H9 (cell line): ENCODE measurements at regions not wholly inside any gene's neighbourhood (a gene's known extent, or its start where the extent isn't known, plus 50 kb on each side); places are given as distances from the start of the nearest gene placed in this dataset.

ENCODE experiments used
- DNase-seq: peaks from one replicate; pipeline ENCODE4 v3.0.0-alpha.2; 2017
- H2AFZ ChIP-seq: one replicate; pipeline ENCODE4 v1.6.1; 2013; ENCODE audit warnings: mild to moderate bottlenecking, low read length, control low read depth, moderate library complexity
- H2AK5ac ChIP-seq: 2 replicates; pipeline ENCODE4 v1.6.1; 2013; ENCODE audit warnings: low read length, control low read depth, mixed read lengths; ENCODE audit not compliant: insufficient read length
- H2BK120ac ChIP-seq: one replicate; pipeline ENCODE4 v1.6.1; 2013; ENCODE audit warnings: low read depth, mild to moderate bottlenecking, low read length, control low read depth, inconsistent platforms; ENCODE audit not compliant: poor library complexity, severe bottlenecking
- H2BK12ac ChIP-seq: 2 replicates; pipeline ENCODE4 v1.6.1; 2013; ENCODE audit warnings: low read length, control low read depth, mixed read lengths, low read depth; ENCODE audit not compliant: insufficient read length
- H2BK15ac ChIP-seq: 2 replicates; pipeline ENCODE4 v1.6.1; 2013; ENCODE audit warnings: low read depth, low read length, control low read depth
- H2BK20ac ChIP-seq: one replicate; pipeline ENCODE4 v1.6.1; 2013; ENCODE audit warnings: low read depth, mild to moderate bottlenecking, low read length, control low read depth, inconsistent platforms; ENCODE audit not compliant: poor library complexity, severe bottlenecking
- H2BK5ac ChIP-seq: 2 replicates; pipeline ENCODE4 v1.6.1; 2013; ENCODE audit warnings: low read length, control low read depth, mixed read lengths; ENCODE audit not compliant: insufficient read length
- H3K14ac ChIP-seq: 2 replicates; pipeline ENCODE4 v1.6.1; 2013; ENCODE audit warnings: low read length, control low read depth; ENCODE audit not compliant: insufficient read depth
- H3K18ac ChIP-seq: 2 replicates; pipeline ENCODE4 v1.6.1; 2013; ENCODE audit warnings: low read depth, mild to moderate bottlenecking, mixed read lengths, low read length, control low read depth; ENCODE audit not compliant: insufficient read length
- H3K23ac ChIP-seq: 2 replicates; pipeline ENCODE4 v1.6.1; 2013; ENCODE audit warnings: low read length, control low read depth, mixed read lengths, low read depth; ENCODE audit not compliant: insufficient read length
- H3K23me2 ChIP-seq: 2 replicates; pipeline ENCODE4 v1.6.1; 2013; ENCODE audit warnings: low read depth, mild to moderate bottlenecking, mixed read lengths, low read length, control low read depth; ENCODE audit not compliant: insufficient read length, poor library complexity, severe bottlenecking
- H3K27ac ChIP-seq: 2 replicates; pipeline ENCODE4 v1.5.1; 2013; ENCODE audit warnings: low read length, control low read depth, mixed read lengths, low read depth; ENCODE audit not compliant: insufficient read length
- H3K27me3 ChIP-seq: 2 replicates; pipeline ENCODE4 v1.6.1; 2013; ENCODE audit warnings: low read length, control low read depth, inconsistent platforms; ENCODE audit not compliant: insufficient read depth
- H3K4ac ChIP-seq: 2 replicates; pipeline ENCODE4 v1.6.1; 2013; ENCODE audit warnings: low read depth, mild to moderate bottlenecking, control low read depth, inconsistent platforms, low read length, moderate library complexity
- H3K4me1 ChIP-seq: 2 replicates; pipeline ENCODE4 v1.6.1; 2013; ENCODE audit warnings: low read length, control low read depth, inconsistent platforms; ENCODE audit not compliant: insufficient read depth
- H3K4me2 ChIP-seq: 2 replicates; pipeline ENCODE4 v1.6.1; 2013; ENCODE audit warnings: low read length, control low read depth, mixed read lengths; ENCODE audit not compliant: insufficient read length, insufficient read depth
- H3K56ac ChIP-seq: 2 replicates; pipeline ENCODE4 v1.6.1; 2013; ENCODE audit warnings: low read depth, mild to moderate bottlenecking, mixed read lengths, low read length, control low read depth; ENCODE audit not compliant: insufficient read length
- H3K79me1 ChIP-seq: 2 replicates; pipeline ENCODE4 v1.6.1; 2013; ENCODE audit warnings: low read depth, mild to moderate bottlenecking, moderate library complexity, low read length, control low read depth, inconsistent platforms; ENCODE audit not compliant: insufficient read depth, poor library complexity, severe bottlenecking
- H3K79me2 ChIP-seq: 2 replicates; pipeline ENCODE4 v1.6.1; 2013; ENCODE audit warnings: low read length, control low read depth, inconsistent platforms; ENCODE audit not compliant: insufficient read depth
- H3K9ac ChIP-seq: 2 replicates; pipeline ENCODE4 v1.6.1; 2013; ENCODE audit warnings: low read length, control low read depth, mixed read lengths; ENCODE audit not compliant: insufficient read length; ENCODE audit errors: extremely low read depth
- H3K9me3 ChIP-seq: one replicate; pipeline ENCODE4 v1.6.1; 2013; ENCODE audit warnings: low read depth, low read length, inconsistent platforms; ENCODE audit not compliant: control insufficient read depth
- H3T11ph ChIP-seq: one replicate; pipeline ENCODE4 v1.6.1; 2013; ENCODE audit warnings: mild to moderate bottlenecking, low read length, control low read depth, inconsistent platforms
- H4K20me1 ChIP-seq: one replicate; pipeline ENCODE4 v1.6.1; 2013; ENCODE audit not compliant: control insufficient read depth, insufficient read length, insufficient read depth
- H4K5ac ChIP-seq: 2 replicates; pipeline ENCODE4 v1.6.1; 2013; ENCODE audit warnings: low read depth, mild to moderate bottlenecking, mixed read lengths, low read length, control low read depth; ENCODE audit not compliant: insufficient read length
- H4K8ac ChIP-seq: replicated peaks from 2 replicates; pipeline ENCODE4 v1.6.1; 2013; ENCODE audit warnings: low read length, control low read depth, mixed read lengths, low read depth; ENCODE audit not compliant: insufficient read length
- H4K91ac ChIP-seq: 2 replicates; pipeline ENCODE4 v1.6.1; 2013; ENCODE audit warnings: low read depth, mild to moderate bottlenecking, moderate library complexity, mixed read lengths, low read length, control low read depth; ENCODE audit not compliant: insufficient read length
- H3K27ac Mint-ChIP-seq, 3 experiments: 2 replicates in 2 of 3; 3 replicates in 1 of 3; pipeline ENCODE4 v1.8.0; 2020 to 2021; ENCODE audit warnings: mixed read lengths in 3 of 3, mild to moderate bottlenecking in 1 of 3, moderate library complexity in 1 of 3
- H3K27me3 Mint-ChIP-seq: 2 replicates; pipeline ENCODE4 v1.8.0; 2021; ENCODE audit warnings: low read depth, mild to moderate bottlenecking, moderate library complexity, mixed read lengths
- H3K36me3 Mint-ChIP-seq, 3 experiments: 2 replicates in 2 of 3; 3 replicates in 1 of 3; pipeline ENCODE4 v1.8.0; 2020 to 2021; ENCODE audit warnings: low read depth in 3 of 3, mixed read lengths in 3 of 3; ENCODE audit not compliant: insufficient read depth in 1 of 3
- H3K4me1 Mint-ChIP-seq, 2 experiments: 2 replicates each; pipeline ENCODE4 v1.8.0; 2020; ENCODE audit warnings: mixed read lengths in 2 of 2
- H3K4me3 Mint-ChIP-seq, 2 experiments: 2 replicates in 1 of 2; 3 replicates in 1 of 2; pipeline ENCODE4 v1.8.0; 2020 to 2021; ENCODE audit warnings: mild to moderate bottlenecking in 2 of 2, mixed read lengths in 2 of 2, moderate library complexity in 1 of 2
- H3K9me3 Mint-ChIP-seq, 2 experiments: 2 replicates in 1 of 2; 3 replicates in 1 of 2; pipeline ENCODE4 v1.8.0; 2020; ENCODE audit warnings: mild to moderate bottlenecking in 2 of 2, mixed read lengths in 2 of 2, moderate library complexity in 1 of 2
- WGBS: extraction: QIAGEN DNeasy Blood & Tissue Kit; methylation state at CpG from one replicate; pipeline ENCODE4 v1.1.7; 2013; ENCODE audit warnings: missing lambda C conversion rate, low lambda C conversion rate, mixed read lengths; ENCODE audit not compliant: insufficient read length; ENCODE audit errors: extremely low coverage; 5-methylcytosine and 5-hydroxymethylcytosine counted together
- TF ChIP-seq, protein P1 (sequence below): fragments of 200-600 bp; sonication (generic); conservative IDR thresholded peaks from 3 replicates; pipeline ENCODE4 v1.8.0; 2021; ENCODE audit warnings: antibody characterized with exemption, mild to moderate bottlenecking

DNA sequence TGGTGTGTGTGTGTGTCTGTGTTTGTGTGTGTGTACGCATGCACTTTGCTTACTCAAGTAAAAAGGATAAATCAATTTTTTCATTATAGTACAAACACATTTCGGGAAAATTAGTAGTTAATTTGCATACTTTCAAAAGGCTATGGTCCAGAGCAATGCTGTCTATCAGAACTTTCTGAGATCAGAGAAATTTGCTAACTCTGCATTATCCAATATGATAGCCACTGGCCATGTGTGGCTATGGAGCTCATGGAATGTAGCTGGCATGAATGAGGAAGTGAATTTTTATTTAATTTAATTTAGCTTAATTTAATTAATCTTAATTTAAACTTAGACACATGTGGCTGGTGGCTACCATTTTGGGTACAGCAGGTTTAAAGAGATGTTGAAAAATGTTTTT lies 289.6 kb downstream of the MAT2B start:
- WGBS = no CpG with 5 or more reads among the region's 2 CpGs
- no peak overlapping the region for H4K91ac ChIP-seq
- H4K8ac ChIP-seq = no peak overlapping the region
- H3K23me2 ChIP-seq = no peaks in the 10 kb centered on the region
- H2BK15ac ChIP-seq = no peak overlapping the region
- no peaks in the 10 kb centered on the region for H3K36me3 Mint-ChIP-seq
- no peaks in the 10 kb centered on the region for H4K20me1 ChIP-seq
- H3K4ac ChIP-seq = no peak overlapping the region
- H3K9me3 ChIP-seq = no peaks in the 10 kb centered on the region
- no peak overlapping the region for H3K23ac ChIP-seq
- no peak overlapping the region for H2AFZ ChIP-seq
- no peak overlapping the region for H3K56ac ChIP-seq
- H3K4me3 Mint-ChIP-seq = no peak overlapping the region
- H4K5ac ChIP-seq = no peak overlapping the region
- H3K9me3 Mint-ChIP-seq = no peaks in the 10 kb centered on the region
- no peak overlapping the region for H3K27ac ChIP-seq
- H3K14ac ChIP-seq = no peak overlapping the region
- no peak overlapping the region for H3T11ph ChIP-seq
- H2BK5ac ChIP-seq = no peak overlapping the region
- no peak overlapping the region for H3K18ac ChIP-seq
- no peak for DNase-seq
- H3K4me1 ChIP-seq = no peaks in the 10 kb centered on the region
- H3K4me1 Mint-ChIP-seq = no peaks in the 10 kb centered on the region
- no peaks in the 10 kb centered on the region for H3K79me2 ChIP-seq
- no peak overlapping the region for H3K4me2 ChIP-seq
- no peak overlapping the region for H2BK120ac ChIP-seq
- no peak overlapping the region for H2BK20ac ChIP-seq
- H2BK12ac ChIP-seq = no peak overlapping the region
- H3K9ac ChIP-seq = no peak overlapping the region
- H3K27me3 ChIP-seq = no peaks in the 10 kb centered on the region
- H3K27ac Mint-ChIP-seq = no peak overlapping the region
- no peak overlapping the region for H2AK5ac ChIP-seq
- H3K79me1 ChIP-seq = no peaks in the 10 kb centered on the region
- H3K27me3 Mint-ChIP-seq = no peaks in the 10 kb centered on the region
- TF ChIP-seq, protein P1, sequence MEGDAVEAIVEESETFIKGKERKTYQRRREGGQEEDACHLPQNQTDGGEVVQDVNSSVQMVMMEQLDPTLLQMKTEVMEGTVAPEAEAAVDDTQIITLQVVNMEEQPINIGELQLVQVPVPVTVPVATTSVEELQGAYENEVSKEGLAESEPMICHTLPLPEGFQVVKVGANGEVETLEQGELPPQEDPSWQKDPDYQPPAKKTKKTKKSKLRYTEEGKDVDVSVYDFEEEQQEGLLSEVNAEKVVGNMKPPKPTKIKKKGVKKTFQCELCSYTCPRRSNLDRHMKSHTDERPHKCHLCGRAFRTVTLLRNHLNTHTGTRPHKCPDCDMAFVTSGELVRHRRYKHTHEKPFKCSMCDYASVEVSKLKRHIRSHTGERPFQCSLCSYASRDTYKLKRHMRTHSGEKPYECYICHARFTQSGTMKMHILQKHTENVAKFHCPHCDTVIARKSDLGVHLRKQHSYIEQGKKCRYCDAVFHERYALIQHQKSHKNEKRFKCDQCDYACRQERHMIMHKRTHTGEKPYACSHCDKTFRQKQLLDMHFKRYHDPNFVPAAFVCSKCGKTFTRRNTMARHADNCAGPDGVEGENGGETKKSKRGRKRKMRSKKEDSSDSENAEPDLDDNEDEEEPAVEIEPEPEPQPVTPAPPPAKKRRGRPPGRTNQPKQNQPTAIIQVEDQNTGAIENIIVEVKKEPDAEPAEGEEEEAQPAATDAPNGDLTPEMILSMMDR = no peak
